HG02938 (cell line): ENCODE measurements at regions not wholly inside any gene's neighbourhood (a gene's known extent, or its start where the extent isn't known, plus 50 kb on each side); places are given as distances from the start of the nearest gene placed in this dataset.
"Not testable (repeated sequence)": the region's sequence is repeated elsewhere in the genome, so short reads cannot be mapped to it uniquely, and the experiment has no call there.

Experiments
- ATAC-seq: cut with Tn5 transposase; IDR thresholded peaks from one replicate; pipeline ENCODE4 v1.9.1; 2021; ENCODE audit warnings: mild to moderate bottlenecking, moderate library complexity; ENCODE audit not compliant: unreplicated experiment

GRCh38 chr1:60893136-60893930 is 189.0 kb upstream of the NFIA start:
- no peak for ATAC-seq

DNA sequence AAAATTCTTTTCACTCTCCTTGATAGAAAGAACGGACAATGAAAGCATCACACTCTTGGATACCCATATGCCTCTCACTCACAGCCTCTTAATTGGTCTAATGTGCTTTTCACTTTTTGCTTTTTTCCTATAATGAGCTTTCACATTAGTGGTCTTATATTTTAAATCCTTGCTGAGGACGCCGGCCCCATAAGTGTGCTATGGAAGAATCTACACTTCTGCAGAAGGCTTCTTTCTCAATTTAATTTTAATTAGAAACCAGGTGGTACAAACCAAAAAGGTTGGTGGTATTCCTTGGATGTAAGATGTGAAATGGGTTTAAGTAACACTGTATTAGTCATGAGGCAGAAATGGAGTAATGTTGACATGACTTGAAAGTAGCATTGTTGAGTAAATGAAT is 190.6 kb upstream of the NFIA start:
- no peak for ATAC-seq

DNA sequence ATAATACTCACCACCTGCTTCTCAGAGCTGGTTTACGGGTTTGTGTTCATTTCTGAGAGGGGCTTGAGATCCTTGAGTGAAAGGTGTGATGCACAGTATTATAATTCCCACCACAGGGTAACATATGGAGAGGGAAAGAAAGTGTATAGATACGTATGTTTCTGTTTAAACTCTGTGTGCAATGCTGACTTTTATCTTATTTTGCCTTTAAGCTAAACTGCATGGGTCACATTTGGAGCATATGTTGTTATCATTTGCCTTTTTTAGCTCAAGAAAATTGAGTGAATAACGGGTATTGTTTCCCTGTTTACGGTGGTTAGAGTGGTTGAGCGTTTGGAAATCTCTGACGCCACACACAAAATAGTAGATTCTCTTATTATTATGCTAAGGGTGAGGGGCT is 191.1 kb upstream of the NFIA start:
- no peak for ATAC-seq

DNA sequence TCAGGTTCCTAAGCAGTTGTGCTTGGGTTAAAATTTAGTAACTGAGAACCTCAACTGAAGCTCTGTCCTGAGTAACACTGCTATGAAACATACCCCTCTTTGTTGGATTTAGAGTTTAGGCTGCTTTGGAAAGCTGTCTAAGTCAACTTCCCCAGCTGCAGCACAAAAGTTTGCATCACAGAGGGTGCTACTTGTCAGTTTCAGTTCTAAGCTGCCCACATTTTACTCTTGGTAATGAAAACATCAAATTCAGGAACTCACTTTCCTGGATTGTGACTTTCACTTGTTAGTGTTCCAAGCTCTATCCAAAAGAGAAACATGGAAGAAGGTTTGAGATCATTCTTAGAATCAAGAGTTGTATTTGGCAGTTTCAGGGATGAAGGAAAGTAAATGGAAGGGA is 191.7 kb upstream of the NFIA start:
- no peak for ATAC-seq

DNA sequence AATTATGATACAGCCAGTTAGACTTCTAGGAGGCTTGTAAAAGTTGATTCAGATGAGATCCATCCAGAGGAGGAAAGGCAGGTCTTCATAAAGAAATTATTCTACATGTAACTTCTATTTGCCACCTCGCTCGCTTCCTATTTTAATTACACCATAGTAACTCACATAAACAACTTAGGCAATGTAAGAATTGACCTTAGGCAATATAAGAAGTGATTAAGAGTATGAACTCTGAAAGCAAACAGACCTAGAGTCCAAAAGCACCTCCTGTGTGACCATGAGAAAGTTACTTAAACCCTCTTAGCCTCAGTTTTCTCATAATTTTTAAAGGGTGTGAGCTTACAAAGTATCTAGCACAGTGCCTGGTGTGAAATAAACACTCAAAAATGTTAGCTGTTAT is 192.7 kb upstream of the NFIA start:
- ATAC-seq = no peak

DNA sequence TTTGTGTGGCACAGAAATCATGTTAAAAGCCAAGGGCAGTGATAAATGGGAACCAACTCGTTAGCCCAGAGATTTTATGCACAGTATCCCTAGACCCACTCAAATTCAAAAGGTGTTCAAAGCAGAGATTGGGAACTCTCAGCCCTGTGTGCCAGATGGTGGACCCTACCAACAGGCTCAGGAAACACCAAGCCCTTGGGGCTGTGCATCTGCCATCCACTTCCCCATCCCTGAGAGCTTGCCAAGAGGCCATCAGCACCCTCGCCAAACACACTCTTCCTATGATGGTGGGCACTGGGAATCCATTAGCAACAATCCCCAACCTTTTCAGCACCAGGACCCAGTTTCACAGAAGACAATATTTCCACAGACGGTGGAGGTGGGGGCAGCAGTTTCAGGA is 194.2 kb upstream of the NFIA start:
- no peak for ATAC-seq

GRCh38 chr1:60886793-60887331 is 195.5 kb upstream of the NFIA start:
- no peak for ATAC-seq

- ATAC-seq = no peak
Measured at GRCh38 chr1:60886090-60886489, 196.3 kb upstream of the NFIA start.

GRCh38 chr1:60880202-60880601 is 202.2 kb upstream of the NFIA start:
- ATAC-seq = no peak

DNA sequence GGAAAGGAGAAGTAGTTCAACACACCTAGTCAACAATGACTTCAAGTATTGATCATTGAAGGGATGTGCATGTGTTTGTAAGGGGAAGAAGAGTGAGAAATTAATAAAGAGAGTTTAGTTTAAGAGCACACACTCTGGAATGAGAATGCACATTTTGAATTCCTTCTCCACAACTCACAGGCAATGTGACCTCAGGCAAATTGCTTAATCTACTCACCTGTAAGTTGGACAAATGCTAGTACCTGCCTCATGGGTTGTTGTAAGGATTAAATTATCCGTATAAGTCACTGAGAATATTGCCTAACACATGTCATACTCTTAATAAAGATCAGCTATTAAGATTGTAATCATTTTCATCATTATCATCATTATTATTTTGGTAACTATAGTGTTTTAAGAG is 204.0 kb upstream of the NFIA start:
- ATAC-seq = no peak

- no peak for ATAC-seq
Measured at GRCh38 chr1:60877376-60877775, 205.0 kb upstream of the NFIA start.

- ATAC-seq = no peak
Measured at GRCh38 chr1:60876952-60877351, 205.4 kb upstream of the NFIA start.

DNA sequence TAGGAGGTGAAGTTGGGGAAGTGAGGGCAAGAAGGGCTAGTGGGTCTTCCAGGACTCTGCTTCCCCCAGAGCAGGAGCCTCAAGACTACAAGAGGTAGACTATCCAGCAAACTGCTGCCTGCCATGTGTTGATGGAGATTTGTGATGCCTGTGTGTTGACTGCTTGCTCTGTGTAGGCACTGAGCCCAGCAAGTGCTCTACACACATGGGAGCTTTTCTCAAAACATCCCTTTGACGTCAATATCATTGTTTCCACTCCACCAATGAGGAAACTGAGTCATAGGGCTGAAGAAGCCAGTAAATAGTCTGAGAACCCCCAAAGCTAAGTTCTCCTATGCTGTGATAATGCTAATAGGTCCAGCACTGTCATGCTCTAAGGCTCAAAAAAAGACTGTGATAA is 207.2 kb upstream of the NFIA start:
- no peak for ATAC-seq

GRCh38 chr1:60874718-60875117 is 207.6 kb upstream of the NFIA start:
- ATAC-seq = no peak

- ATAC-seq = not testable (repeated sequence)
Measured at GRCh38 chr1:60873396-60873795, 209.0 kb upstream of the NFIA start.

DNA sequence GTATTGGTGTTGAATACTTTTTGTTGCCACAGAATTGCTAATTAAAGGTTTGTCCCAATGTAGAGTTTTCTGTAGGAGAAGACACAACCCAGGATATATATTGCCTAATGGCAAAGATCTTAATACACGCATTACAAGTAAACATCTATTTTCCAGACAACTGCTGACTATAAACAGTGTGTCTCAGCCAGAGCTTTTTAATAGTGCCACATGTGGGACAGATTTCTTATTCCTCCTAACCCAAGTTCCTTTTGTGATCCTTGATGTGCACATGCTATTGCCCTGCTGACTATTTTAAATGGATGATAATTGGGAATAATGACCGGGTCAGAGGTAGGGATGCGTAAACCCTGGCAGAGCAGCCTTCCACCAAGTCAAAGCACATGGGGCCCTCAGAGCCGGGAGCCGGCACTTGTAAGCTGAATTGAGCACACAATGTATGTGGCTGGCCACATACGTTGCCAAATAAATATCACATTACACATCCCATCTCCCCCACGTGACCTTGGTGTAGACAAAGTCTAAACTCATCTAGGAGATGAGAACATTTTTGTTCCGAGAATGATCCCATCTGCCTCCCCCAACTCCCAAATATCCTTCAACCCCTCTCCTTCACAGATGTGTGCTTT is 209.8 kb upstream of the NFIA start:
- no peak for ATAC-seq

GRCh38 chr1:60870269-60870865 is 212.0 kb upstream of the NFIA start:
- no peak for ATAC-seq

DNA sequence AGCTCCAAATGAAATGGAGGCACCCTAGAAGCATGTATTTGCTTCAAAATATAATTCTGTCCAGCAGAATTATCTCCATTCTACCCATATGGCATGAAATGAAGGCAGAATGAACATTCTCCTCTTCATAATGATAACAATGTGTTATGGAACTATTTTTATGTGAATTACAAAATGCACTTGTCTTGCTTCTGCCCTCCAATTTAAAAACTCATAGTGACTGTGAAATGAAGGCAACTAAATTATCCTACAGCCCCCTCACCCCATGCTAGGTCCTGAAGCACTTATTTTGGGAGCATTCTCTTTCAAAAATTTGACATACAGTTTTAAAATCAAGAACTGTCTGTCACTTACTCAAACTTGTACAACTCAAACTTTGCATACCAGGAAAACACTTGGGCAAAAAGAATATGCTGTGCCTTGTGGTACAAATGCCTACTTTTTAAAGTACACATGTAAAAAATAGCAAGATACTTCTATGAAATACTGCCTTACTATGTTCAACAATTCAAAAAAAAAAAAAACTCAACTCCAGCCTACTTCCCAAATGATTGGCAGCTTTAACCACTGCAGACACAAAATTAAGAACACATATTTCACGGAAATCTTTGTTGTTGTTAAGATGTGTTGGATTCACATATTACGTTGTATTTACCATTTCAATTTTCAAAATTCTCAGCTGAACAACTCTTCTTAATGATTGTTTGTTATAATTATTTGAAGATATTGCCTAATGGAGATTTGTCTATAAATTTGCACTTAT is 213.3 kb upstream of the NFIA start:
- no peak for ATAC-seq

DNA sequence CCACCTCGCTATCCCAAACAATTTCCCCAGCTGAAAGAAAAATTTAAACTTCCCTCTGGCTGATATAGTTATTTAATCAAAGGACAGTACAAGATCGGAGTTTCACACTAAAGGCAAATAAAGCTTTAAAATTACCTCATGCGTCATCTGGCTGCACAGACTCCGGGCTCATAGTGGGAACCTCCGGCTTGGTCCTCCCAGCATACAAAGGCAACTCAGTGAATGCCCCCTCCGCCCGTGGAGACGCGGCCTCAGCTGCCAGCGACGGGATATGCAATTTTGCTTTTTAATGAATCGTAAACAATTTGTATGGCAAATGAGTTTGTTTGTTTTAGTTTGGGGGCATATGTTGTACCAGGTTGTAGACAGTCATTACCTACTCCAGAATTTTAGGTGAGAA is 214.6 kb upstream of the NFIA start:
- no peak for ATAC-seq

DNA sequence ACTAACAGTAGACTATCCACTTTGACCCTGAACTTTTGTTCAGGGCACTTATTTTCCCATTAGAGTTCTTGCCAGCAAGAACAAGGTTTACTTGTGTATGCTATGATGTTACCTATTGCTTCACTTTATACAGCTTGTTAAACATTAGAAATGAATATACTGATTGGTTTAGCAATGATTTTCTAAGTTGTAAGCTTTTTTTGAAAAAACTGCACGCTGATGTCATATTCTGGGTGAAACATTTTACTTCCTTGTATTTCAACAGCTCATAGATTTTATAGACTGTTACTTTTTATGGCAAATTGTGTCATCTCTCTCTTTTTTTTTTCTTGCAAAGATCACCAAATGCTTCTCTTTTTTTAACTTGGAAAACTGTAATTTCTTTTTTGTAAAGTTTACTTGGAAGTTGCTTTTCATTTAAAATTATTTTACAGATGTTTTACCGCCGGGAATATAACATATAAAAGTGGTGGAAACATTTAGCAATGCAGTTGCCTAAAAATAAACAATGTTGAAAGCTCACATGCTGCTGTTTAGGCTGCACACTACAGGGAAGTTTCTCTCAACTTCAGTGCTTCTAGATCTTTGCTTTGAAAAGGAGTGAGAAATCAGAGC is 215.3 kb upstream of the NFIA start:
- ATAC-seq = no peak
